ENCODE measurements at regions not wholly inside any gene's neighbourhood (a gene's known extent, or its start where the extent isn't known, plus 50 kb on each side); places are given as distances from the start of the nearest gene placed in this dataset.

GRCh38 chr16:63174801-63175200, 1138.6 kb upstream of the CDH8 start:
- TF ChIP-seq EGR1 (IDR thresholded peaks at IDR 0.05), result no peak
- TF ChIP-seq, protein P1, sequence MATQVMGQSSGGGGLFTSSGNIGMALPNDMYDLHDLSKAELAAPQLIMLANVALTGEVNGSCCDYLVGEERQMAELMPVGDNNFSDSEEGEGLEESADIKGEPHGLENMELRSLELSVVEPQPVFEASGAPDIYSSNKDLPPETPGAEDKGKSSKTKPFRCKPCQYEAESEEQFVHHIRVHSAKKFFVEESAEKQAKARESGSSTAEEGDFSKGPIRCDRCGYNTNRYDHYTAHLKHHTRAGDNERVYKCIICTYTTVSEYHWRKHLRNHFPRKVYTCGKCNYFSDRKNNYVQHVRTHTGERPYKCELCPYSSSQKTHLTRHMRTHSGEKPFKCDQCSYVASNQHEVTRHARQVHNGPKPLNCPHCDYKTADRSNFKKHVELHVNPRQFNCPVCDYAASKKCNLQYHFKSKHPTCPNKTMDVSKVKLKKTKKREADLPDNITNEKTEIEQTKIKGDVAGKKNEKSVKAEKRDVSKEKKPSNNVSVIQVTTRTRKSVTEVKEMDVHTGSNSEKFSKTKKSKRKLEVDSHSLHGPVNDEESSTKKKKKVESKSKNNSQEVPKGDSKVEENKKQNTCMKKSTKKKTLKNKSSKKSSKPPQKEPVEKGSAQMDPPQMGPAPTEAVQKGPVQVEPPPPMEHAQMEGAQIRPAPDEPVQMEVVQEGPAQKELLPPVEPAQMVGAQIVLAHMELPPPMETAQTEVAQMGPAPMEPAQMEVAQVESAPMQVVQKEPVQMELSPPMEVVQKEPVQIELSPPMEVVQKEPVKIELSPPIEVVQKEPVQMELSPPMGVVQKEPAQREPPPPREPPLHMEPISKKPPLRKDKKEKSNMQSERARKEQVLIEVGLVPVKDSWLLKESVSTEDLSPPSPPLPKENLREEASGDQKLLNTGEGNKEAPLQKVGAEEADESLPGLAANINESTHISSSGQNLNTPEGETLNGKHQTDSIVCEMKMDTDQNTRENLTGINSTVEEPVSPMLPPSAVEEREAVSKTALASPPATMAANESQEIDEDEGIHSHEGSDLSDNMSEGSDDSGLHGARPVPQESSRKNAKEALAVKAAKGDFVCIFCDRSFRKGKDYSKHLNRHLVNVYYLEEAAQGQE (IDR thresholded peaks at IDR 0.05; ENCODE audit: low read depth), result no peak
- TF ChIP-seq, protein P2, sequence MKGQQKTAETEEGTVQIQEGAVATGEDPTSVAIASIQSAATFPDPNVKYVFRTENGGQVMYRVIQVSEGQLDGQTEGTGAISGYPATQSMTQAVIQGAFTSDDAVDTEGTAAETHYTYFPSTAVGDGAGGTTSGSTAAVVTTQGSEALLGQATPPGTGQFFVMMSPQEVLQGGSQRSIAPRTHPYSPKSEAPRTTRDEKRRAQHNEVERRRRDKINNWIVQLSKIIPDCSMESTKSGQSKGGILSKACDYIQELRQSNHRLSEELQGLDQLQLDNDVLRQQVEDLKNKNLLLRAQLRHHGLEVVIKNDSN (IDR thresholded peaks at IDR 0.05), result no peak
- no peak for TF ChIP-seq RAD21 (IDR thresholded peaks at IDR 0.05; ENCODE audit: low read depth)
- no peak for TF ChIP-seq TAF1 (IDR thresholded peaks at IDR 0.05; ENCODE audit: low read depth)
